Activated naive CD8-positive, alpha-beta T cell treated with anti-CD3 and anti-CD28 coated beads, Interleukin-2, amount 50 U/mL, for 24 hours (primary cell): ENCODE measurements at regions not wholly inside any gene's neighbourhood (a gene's known extent, or its start where the extent isn't known, plus 50 kb on each side); places are given as distances from the start of the nearest gene placed in this dataset.
"Not testable (repeated sequence)": the region's sequence is repeated elsewhere in the genome, so short reads cannot be mapped to it uniquely, and the experiment has no call there.

Source experiments
- ATAC-seq: fragments of 150-1000 bp; cut with Tn5 transposase; one replicate; pipeline ENCODE4 v1.10.0; 2021
- DNase-seq: peaks from one replicate; pipeline ENCODE4 v3.0.0; 2021
- H3K27ac Mint-ChIP-seq: one replicate; pipeline ENCODE4 v1.8.0; 2021; ENCODE audit warnings: mild to moderate bottlenecking, mixed read lengths
- H3K27me3 Mint-ChIP-seq: one replicate; pipeline ENCODE4 v1.8.0; 2021; ENCODE audit warnings: mixed read lengths
- H3K36me3 Mint-ChIP-seq: one replicate; pipeline ENCODE4 v1.8.0; 2021; ENCODE audit warnings: low read depth, mixed read lengths
- H3K4me1 Mint-ChIP-seq: one replicate; pipeline ENCODE4 v1.8.0; 2021; ENCODE audit warnings: mixed read lengths
- H3K4me3 Mint-ChIP-seq: one replicate; pipeline ENCODE4 v1.8.0; 2021; ENCODE audit warnings: mild to moderate bottlenecking, moderate library complexity, mixed read lengths
- H3K9me3 Mint-ChIP-seq: one replicate; pipeline ENCODE4 v1.8.0; 2021; ENCODE audit warnings: mixed read lengths

GRCh38 chr1:219041818-219042217, 131.9 kb upstream of the LYPLAL1 start:
- Mint-ChIP-seq H3K36me3 (no peaks in the 10 kb centered on the region), H3K27me3 (no peaks in the 10 kb centered on the region), H3K9me3 (no peaks in the 10 kb centered on the region), H3K4me1 (no peaks in the 10 kb centered on the region), H3K4me3 (no peak overlapping the region), H3K27ac (no peak overlapping the region)
- no peak for DNase-seq
- ATAC-seq = no peak

GRCh38 chr1:219042769-219043168, 130.9 kb upstream of the LYPLAL1 start:
- Mint-ChIP-seq H3K4me3 (no peak overlapping the region), H3K9me3 (no peaks in the 10 kb centered on the region), H3K4me1 (no peaks in the 10 kb centered on the region), H3K36me3 (no peaks in the 10 kb centered on the region), H3K27ac (no peak overlapping the region), H3K27me3 (no peaks in the 10 kb centered on the region)
- ATAC-seq = no peak
- DNase-seq = no peak

- Mint-ChIP-seq H3K27ac (no peak overlapping the region), H3K4me1 (no peaks in the 10 kb centered on the region), H3K27me3 (peaks cover 2% of the 10 kb centered on the region), H3K4me3 (no peak overlapping the region), H3K9me3 (no peaks in the 10 kb centered on the region), H3K36me3 (no peaks in the 10 kb centered on the region)
- ATAC-seq (no peak), DNase-seq (no peak)
Observed at GRCh38 chr1:219045246-219045645, 128.4 kb upstream of the LYPLAL1 start.

GRCh38 chr1:219049501-219049900, 124.2 kb upstream of the LYPLAL1 start:
- DNase-seq (no peak), ATAC-seq (no peak)
- Mint-ChIP-seq H3K27me3 (peaks cover 2% of the 10 kb centered on the region), H3K4me3 (no peak overlapping the region), H3K4me1 (no peaks in the 10 kb centered on the region), H3K27ac (no peak overlapping the region), H3K36me3 (no peaks in the 10 kb centered on the region), H3K9me3 (no peaks in the 10 kb centered on the region)

- no peaks in the 10 kb centered on the region for H3K9me3 Mint-ChIP-seq
- no peaks in the 10 kb centered on the region for H3K36me3 Mint-ChIP-seq
- H3K4me3 Mint-ChIP-seq = no peak overlapping the region
- DNase-seq (no peak), ATAC-seq (no peak)
- peaks cover 2% of the 10 kb centered on the region for H3K27me3 Mint-ChIP-seq
- H3K27ac Mint-ChIP-seq = no peak overlapping the region
- no peaks in the 10 kb centered on the region for H3K4me1 Mint-ChIP-seq
Observed at GRCh38 chr1:219050086-219050821, 123.4 kb upstream of the LYPLAL1 start.

- ATAC-seq (no peak), DNase-seq (no peak)
- Mint-ChIP-seq H3K4me1 (no peaks in the 10 kb centered on the region), H3K4me3 (no peak overlapping the region), H3K27ac (no peak overlapping the region), H3K36me3 (no peaks in the 10 kb centered on the region), H3K9me3 (no peaks in the 10 kb centered on the region), H3K27me3 (peaks cover 2% of the 10 kb centered on the region)
Observed at GRCh38 chr1:219050822-219051125, 122.9 kb upstream of the LYPLAL1 start.

GRCh38 chr1:219051547-219051946, 122.1 kb upstream of the LYPLAL1 start:
- no peak overlapping the region for H3K4me3 Mint-ChIP-seq
- ATAC-seq (no peak), DNase-seq (no peak)

GRCh38 chr1:219058891-219059820, 114.5 kb upstream of the LYPLAL1 start:
- DNase-seq = no peak
- Mint-ChIP-seq H3K4me3 (no peak overlapping the region), H3K27me3 (peaks cover 2% of the 10 kb centered on the region), H3K27ac (no peak overlapping the region), H3K9me3 (peaks cover 13% of the 10 kb centered on the region), H3K36me3 (no peaks in the 10 kb centered on the region), H3K4me1 (peaks cover 5% of the 10 kb centered on the region)
- ATAC-seq = peak; percentile 46

More at GRCh38 chr1:219051547-219051946, 122.1 kb upstream of the LYPLAL1 start:
- H3K9me3 Mint-ChIP-seq = no peaks in the 10 kb centered on the region
- H3K27me3 Mint-ChIP-seq = peaks cover 2% of the 10 kb centered on the region
- H3K4me1 Mint-ChIP-seq = no peaks in the 10 kb centered on the region
- H3K36me3 Mint-ChIP-seq = no peaks in the 10 kb centered on the region
- H3K27ac Mint-ChIP-seq = no peak overlapping the region

- ATAC-seq = no peak
- Mint-ChIP-seq H3K36me3 (no peaks in the 10 kb centered on the region), H3K27ac (no peak overlapping the region), H3K4me1 (peaks cover 5% of the 10 kb centered on the region), H3K4me3 (no peak overlapping the region), H3K27me3 (peaks cover 4% of the 10 kb centered on the region), H3K9me3 (peaks cover 13% of the 10 kb centered on the region)
- no peak for DNase-seq
Observed at GRCh38 chr1:219060798-219061197, 112.9 kb upstream of the LYPLAL1 start.

GRCh38 chr1:219062161-219062560, 111.5 kb upstream of the LYPLAL1 start:
- H3K27me3 Mint-ChIP-seq = peaks cover 4% of the 10 kb centered on the region
- DNase-seq = no peak
- H3K36me3 Mint-ChIP-seq = no peaks in the 10 kb centered on the region

GRCh38 chr1:219066098-219066497, 107.6 kb upstream of the LYPLAL1 start:
- peaks cover 4% of the 10 kb centered on the region for H3K9me3 Mint-ChIP-seq
- ATAC-seq (no peak), DNase-seq (no peak)
- no peak overlapping the region for H3K4me3 Mint-ChIP-seq
- no peaks in the 10 kb centered on the region for H3K36me3 Mint-ChIP-seq
- no peak overlapping the region for H3K27ac Mint-ChIP-seq
- peaks cover 2% of the 10 kb centered on the region for H3K27me3 Mint-ChIP-seq
- H3K4me1 Mint-ChIP-seq = peaks cover 17% of the 10 kb centered on the region

More at GRCh38 chr1:219062161-219062560, 111.5 kb upstream of the LYPLAL1 start:
- H3K4me3 Mint-ChIP-seq = no peak overlapping the region
- H3K4me1 Mint-ChIP-seq = peaks cover 18% of the 10 kb centered on the region
- peaks cover 13% of the 10 kb centered on the region for H3K9me3 Mint-ChIP-seq
- ATAC-seq = no peak
- H3K27ac Mint-ChIP-seq = no peak overlapping the region

GRCh38 chr1:219066631-219067349, 106.9 kb upstream of the LYPLAL1 start:
- peaks cover 6% of the 10 kb centered on the region for H3K9me3 Mint-ChIP-seq
- peak; percentile 59 for ATAC-seq
- H3K36me3 Mint-ChIP-seq = no peaks in the 10 kb centered on the region
- H3K27ac Mint-ChIP-seq = no peak overlapping the region
- no peak for DNase-seq
- peaks cover 17% of the 10 kb centered on the region for H3K4me1 Mint-ChIP-seq
- H3K27me3 Mint-ChIP-seq = peaks cover 2% of the 10 kb centered on the region
- H3K4me3 Mint-ChIP-seq = no peak overlapping the region

- ATAC-seq (peak; percentile 76), DNase-seq (no peak)
- Mint-ChIP-seq H3K4me3 (no peak overlapping the region), H3K27ac (no peak overlapping the region), H3K36me3 (no peaks in the 10 kb centered on the region), H3K4me1 (peaks cover 17% of the 10 kb centered on the region), H3K27me3 (peaks cover 2% of the 10 kb centered on the region), H3K9me3 (peaks cover 12% of the 10 kb centered on the region)
Observed at GRCh38 chr1:219067350-219067712, 106.3 kb upstream of the LYPLAL1 start.

GRCh38 chr1:219070395-219070794, 103.3 kb upstream of the LYPLAL1 start:
- H3K4me1 Mint-ChIP-seq = peaks cover 17% of the 10 kb centered on the region
- not testable (repeated sequence) for H3K36me3 Mint-ChIP-seq, H3K27ac Mint-ChIP-seq, H3K4me3 Mint-ChIP-seq, H3K27me3 Mint-ChIP-seq, ATAC-seq, DNase-seq
- peaks cover 15% of the 10 kb centered on the region for H3K9me3 Mint-ChIP-seq
